ENCODE measurements at regions not wholly inside any gene's neighbourhood (a gene's known extent, or its start where the extent isn't known, plus 50 kb on each side); places are given as distances from the start of the nearest gene placed in this dataset.

DNA sequence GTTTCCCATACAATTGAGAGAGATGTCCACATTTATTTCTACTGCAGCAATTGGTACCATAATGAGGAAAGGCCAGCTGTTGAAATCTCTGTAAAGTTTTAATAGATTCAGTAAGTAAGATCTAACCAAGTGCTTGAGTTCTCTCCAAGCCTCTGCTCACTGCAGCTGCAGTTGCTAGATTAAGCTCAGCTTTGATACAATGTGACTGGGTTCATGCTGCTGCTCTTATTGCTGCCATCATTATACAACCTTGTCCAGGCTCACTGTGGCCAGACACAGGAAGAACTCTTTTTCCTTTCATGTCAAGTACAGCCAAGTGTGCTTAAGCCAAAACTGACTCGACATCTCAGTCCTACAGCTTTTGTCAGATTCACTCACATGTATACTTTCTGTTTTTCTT lies 423.5 kb downstream of the GJA1 start:
- intact Hi-C loops (cut with DNase I) = loop anchor here in 1 of 4 donors (10.0 kb wide), 1 partner anchor 434 kb away; no protein-coding TSS in a partner anchor
- H3K9me3 ChIP-seq = no peaks in the 10 kb centered on the region
- no peak overlapping the region for H3K4me3 ChIP-seq
- H3K36me3 ChIP-seq = no peaks in the 10 kb centered on the region
- TF ChIP-seq, protein P1, sequence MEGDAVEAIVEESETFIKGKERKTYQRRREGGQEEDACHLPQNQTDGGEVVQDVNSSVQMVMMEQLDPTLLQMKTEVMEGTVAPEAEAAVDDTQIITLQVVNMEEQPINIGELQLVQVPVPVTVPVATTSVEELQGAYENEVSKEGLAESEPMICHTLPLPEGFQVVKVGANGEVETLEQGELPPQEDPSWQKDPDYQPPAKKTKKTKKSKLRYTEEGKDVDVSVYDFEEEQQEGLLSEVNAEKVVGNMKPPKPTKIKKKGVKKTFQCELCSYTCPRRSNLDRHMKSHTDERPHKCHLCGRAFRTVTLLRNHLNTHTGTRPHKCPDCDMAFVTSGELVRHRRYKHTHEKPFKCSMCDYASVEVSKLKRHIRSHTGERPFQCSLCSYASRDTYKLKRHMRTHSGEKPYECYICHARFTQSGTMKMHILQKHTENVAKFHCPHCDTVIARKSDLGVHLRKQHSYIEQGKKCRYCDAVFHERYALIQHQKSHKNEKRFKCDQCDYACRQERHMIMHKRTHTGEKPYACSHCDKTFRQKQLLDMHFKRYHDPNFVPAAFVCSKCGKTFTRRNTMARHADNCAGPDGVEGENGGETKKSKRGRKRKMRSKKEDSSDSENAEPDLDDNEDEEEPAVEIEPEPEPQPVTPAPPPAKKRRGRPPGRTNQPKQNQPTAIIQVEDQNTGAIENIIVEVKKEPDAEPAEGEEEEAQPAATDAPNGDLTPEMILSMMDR (IDR thresholded peaks at IDR 0.05) = no peak
- TF ChIP-seq POLR2A (IDR thresholded peaks at IDR 0.05) (no peak), EP300 (IDR thresholded peaks at IDR 0.05) (no peak)
- peaks cover 1% of the 10 kb centered on the region for H3K4me1 ChIP-seq (ENCODE audit: insufficient read depth)
- no peak for DNase-seq
- 62 to 71% (median 68%) methylated on average over 1 of the region's 1 CpG for WGBS, 3 donors
- H3K27ac ChIP-seq = no peak overlapping the region
- no peaks in the 10 kb centered on the region for H3K27me3 ChIP-seq

DNA sequence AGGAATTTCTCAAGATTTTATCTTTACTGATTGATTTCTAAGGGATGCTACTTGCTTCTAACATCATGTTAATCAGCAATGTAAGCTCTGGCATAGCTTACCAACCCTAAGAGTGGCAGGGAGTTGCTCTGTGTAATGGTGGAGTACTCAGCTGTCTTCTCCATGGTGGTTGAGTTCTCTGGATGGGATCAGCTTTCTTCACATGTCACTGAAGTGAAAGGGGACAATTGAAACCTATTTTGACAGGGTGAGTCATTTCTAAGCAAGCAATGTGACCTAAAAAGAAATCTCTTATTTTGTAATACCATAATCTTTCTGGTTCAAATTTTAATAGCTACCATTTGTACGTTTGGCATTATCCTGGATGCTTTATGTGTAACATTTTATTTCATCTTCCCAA lies 430.4 kb downstream of the GJA1 start:
- Histone ChIP-seq H3K4me1 (ENCODE audit: insufficient read depth) (no peaks in the 10 kb centered on the region), H3K36me3 (no peaks in the 10 kb centered on the region), H3K4me3 (no peak overlapping the region), H3K9me3 (no peaks in the 10 kb centered on the region), H3K27ac (no peak overlapping the region), H3K27me3 (no peaks in the 10 kb centered on the region)
- TF ChIP-seq POLR2A (IDR thresholded peaks at IDR 0.05) (no peak), EP300 (IDR thresholded peaks at IDR 0.05) (no peak)
- TF ChIP-seq, protein P1 (IDR thresholded peaks at IDR 0.05) = no peak
- DNase-seq = no peak
- 86 to 95% (median 92%) methylated on average over 1 of the region's 1 CpG for WGBS, 3 donors
- intact Hi-C loops (cut with DNase I) = no loop called here

DNA sequence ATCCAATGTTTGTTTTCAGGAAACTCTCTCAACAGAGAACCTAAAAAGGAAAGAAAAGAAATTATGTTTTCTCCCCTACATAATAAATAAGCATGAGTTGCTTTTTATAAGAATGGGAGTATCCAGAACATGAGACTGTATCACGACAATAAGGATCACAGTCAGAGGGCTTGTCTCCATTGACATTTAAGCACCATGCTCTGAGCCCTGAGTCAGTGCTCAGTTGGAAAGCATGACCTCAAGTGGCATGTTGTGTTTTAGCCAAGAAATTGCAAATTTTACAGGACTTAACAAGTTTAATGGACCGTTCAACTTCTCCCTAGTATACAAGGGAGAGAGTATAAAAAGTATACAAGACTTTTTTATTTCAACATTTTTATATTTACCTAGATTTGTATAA lies 431.6 kb downstream of the GJA1 start:
- H3K27ac ChIP-seq = no peak overlapping the region

DNA sequence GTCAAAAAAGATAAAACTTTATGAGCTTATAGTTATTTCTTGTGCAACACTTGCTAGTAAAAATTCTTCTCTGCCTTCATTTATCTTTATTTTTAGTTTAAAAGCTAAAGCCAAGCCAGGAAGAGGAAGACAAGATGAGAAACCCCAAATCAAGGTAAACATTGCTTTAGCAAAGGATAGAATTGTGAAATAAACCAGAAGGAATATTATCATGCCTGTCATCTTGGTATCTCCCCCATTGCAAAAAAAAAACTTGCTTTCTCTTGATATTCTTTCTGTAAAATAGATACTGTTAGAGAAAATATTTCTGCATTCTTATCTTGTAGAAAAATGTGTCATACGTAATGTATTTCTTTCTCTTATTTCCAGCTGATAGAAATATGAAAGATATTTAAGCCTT lies 432.8 kb downstream of the GJA1 start:
- DNase-seq = no peak
- Histone ChIP-seq H3K9me3 (no peaks in the 10 kb centered on the region), H3K27ac (no peak overlapping the region), H3K4me3 (no peak overlapping the region), H3K36me3 (no peaks in the 10 kb centered on the region), H3K4me1 (ENCODE audit: insufficient read depth) (no peaks in the 10 kb centered on the region), H3K27me3 (no peaks in the 10 kb centered on the region)
- 5 to 19% (median 11%) methylated on average over 1 of the region's 1 CpG for WGBS, 3 donors
- TF ChIP-seq EP300 (IDR thresholded peaks at IDR 0.05) (no peak), POLR2A (IDR thresholded peaks at IDR 0.05) (no peak)
- TF ChIP-seq, protein P1 (IDR thresholded peaks at IDR 0.05) = no peak
- intact Hi-C loops (cut with DNase I) = no loop called here

More for the DNA sequence above, 431.6 kb downstream of the GJA1 start:
- intact Hi-C loops (cut with DNase I) = no loop called here
- no peak for DNase-seq
- 76 to 82% (median 80%) methylated on average over 2 of the region's 2 CpGs for WGBS, 3 donors
- Histone ChIP-seq H3K9me3 (no peaks in the 10 kb centered on the region), H3K4me1 (ENCODE audit: insufficient read depth) (no peaks in the 10 kb centered on the region), H3K4me3 (no peak overlapping the region), H3K36me3 (no peaks in the 10 kb centered on the region), H3K27me3 (no peaks in the 10 kb centered on the region)
- TF ChIP-seq EP300 (IDR thresholded peaks at IDR 0.05) (no peak), POLR2A (IDR thresholded peaks at IDR 0.05) (no peak)
- TF ChIP-seq, protein P1 (IDR thresholded peaks at IDR 0.05) = no peak

All from ovary (tissue), 7 donors.